GM23338 (cell line): ENCODE measurements at regions not wholly inside any gene's neighbourhood (a gene's known extent, or its start where the extent isn't known, plus 50 kb on each side); places are given as distances from the start of the nearest gene placed in this dataset.

Source experiments
- EZH2 ChIP-seq: fragments of 200-600 bp; sonication (generic); IDR thresholded peaks from one replicate; pipeline ENCODE4 v1.8.0; 2017; ENCODE audit warnings: antibody characterized with exemption, mild to moderate bottlenecking, low read depth; ENCODE audit not compliant: unreplicated experiment
- EZH2phosphoT487 ChIP-seq: fragments of 200-600 bp; sonication (generic); IDR thresholded peaks from one replicate; pipeline ENCODE4 v1.8.1; 2018; ENCODE audit warnings: antibody characterized with exemption; ENCODE audit not compliant: unreplicated experiment
- JUNB ChIP-seq: IDR thresholded peaks from one replicate; pipeline ENCODE4 v1.6.1; 2016; ENCODE audit warnings: antibody characterized with exemption; ENCODE audit not compliant: unreplicated experiment
- NANOG ChIP-seq: IDR thresholded peaks from 2 replicates; pipeline ENCODE4 v1.6.1; 2016; ENCODE audit warnings: antibody characterized with exemption, borderline replicate concordance
- POLR2AphosphoS5 ChIP-seq: IDR thresholded peaks from 2 replicates; pipeline ENCODE4 v1.6.1; 2016; ENCODE audit warnings: antibody characterized with exemption, low read depth
- STAT1 ChIP-seq: IDR thresholded peaks from one replicate; pipeline ENCODE4 v1.6.1; 2016; ENCODE audit warnings: antibody characterized with exemption; ENCODE audit not compliant: unreplicated experiment
- TF ChIP-seq, protein P1 (sequence below), 2 experiments: fragments of 200-600 bp in 1 of 2; sonication (generic) in 1 of 2; conservative IDR thresholded peaks; 2 replicates each; pipeline versions ENCODE4 v1.5.1 to v1.6.1; 2016 to 2017; ENCODE audit warnings: antibody characterized with exemption in 2 of 2, low read depth in 2 of 2, mild to moderate bottlenecking in 2 of 2, moderate library complexity in 1 of 2
- TF ChIP-seq, protein P2 (sequence below): IDR thresholded peaks from 2 replicates; pipeline ENCODE4 v1.6.1; 2016; ENCODE audit warnings: antibody characterized with exemption
- TF ChIP-seq, protein P3 (sequence below): IDR thresholded peaks from one replicate; pipeline ENCODE4 v1.6.1; 2018; ENCODE audit warnings: antibody characterized with exemption; ENCODE audit not compliant: unreplicated experiment

DNA sequence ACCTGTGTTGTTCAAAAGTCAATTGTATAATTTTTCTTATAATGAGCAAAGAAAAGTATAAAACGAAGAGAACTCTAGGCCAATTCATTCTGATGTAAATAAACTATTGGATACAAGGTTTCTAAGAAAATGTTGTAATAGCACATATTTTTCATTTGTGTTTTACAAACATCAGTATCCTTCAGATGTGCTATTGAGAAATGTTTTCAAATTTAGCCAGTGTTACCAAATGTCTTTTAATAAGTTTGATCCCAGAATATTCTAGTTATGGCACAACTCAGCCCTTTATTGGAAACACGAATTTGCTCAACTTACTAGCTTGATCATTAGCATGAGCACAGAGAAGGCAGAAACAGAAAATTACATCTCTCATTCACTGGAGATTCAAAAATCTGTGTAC, 319.3 kb downstream of the IL15 start:
- TF ChIP-seq EZH2 = no peak
- TF ChIP-seq, protein P1, sequence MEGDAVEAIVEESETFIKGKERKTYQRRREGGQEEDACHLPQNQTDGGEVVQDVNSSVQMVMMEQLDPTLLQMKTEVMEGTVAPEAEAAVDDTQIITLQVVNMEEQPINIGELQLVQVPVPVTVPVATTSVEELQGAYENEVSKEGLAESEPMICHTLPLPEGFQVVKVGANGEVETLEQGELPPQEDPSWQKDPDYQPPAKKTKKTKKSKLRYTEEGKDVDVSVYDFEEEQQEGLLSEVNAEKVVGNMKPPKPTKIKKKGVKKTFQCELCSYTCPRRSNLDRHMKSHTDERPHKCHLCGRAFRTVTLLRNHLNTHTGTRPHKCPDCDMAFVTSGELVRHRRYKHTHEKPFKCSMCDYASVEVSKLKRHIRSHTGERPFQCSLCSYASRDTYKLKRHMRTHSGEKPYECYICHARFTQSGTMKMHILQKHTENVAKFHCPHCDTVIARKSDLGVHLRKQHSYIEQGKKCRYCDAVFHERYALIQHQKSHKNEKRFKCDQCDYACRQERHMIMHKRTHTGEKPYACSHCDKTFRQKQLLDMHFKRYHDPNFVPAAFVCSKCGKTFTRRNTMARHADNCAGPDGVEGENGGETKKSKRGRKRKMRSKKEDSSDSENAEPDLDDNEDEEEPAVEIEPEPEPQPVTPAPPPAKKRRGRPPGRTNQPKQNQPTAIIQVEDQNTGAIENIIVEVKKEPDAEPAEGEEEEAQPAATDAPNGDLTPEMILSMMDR (conservative IDR thresholded peaks at IDR 0.05; ENCODE audit: low read depth in 2 of 2) = no peak
- TF ChIP-seq, protein P2, sequence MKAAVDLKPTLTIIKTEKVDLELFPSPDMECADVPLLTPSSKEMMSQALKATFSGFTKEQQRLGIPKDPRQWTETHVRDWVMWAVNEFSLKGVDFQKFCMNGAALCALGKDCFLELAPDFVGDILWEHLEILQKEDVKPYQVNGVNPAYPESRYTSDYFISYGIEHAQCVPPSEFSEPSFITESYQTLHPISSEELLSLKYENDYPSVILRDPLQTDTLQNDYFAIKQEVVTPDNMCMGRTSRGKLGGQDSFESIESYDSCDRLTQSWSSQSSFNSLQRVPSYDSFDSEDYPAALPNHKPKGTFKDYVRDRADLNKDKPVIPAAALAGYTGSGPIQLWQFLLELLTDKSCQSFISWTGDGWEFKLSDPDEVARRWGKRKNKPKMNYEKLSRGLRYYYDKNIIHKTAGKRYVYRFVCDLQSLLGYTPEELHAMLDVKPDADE = no peak
- TF ChIP-seq, protein P3, sequence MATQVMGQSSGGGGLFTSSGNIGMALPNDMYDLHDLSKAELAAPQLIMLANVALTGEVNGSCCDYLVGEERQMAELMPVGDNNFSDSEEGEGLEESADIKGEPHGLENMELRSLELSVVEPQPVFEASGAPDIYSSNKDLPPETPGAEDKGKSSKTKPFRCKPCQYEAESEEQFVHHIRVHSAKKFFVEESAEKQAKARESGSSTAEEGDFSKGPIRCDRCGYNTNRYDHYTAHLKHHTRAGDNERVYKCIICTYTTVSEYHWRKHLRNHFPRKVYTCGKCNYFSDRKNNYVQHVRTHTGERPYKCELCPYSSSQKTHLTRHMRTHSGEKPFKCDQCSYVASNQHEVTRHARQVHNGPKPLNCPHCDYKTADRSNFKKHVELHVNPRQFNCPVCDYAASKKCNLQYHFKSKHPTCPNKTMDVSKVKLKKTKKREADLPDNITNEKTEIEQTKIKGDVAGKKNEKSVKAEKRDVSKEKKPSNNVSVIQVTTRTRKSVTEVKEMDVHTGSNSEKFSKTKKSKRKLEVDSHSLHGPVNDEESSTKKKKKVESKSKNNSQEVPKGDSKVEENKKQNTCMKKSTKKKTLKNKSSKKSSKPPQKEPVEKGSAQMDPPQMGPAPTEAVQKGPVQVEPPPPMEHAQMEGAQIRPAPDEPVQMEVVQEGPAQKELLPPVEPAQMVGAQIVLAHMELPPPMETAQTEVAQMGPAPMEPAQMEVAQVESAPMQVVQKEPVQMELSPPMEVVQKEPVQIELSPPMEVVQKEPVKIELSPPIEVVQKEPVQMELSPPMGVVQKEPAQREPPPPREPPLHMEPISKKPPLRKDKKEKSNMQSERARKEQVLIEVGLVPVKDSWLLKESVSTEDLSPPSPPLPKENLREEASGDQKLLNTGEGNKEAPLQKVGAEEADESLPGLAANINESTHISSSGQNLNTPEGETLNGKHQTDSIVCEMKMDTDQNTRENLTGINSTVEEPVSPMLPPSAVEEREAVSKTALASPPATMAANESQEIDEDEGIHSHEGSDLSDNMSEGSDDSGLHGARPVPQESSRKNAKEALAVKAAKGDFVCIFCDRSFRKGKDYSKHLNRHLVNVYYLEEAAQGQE = no peak
- TF ChIP-seq JUNB = no peak
- TF ChIP-seq POLR2AphosphoS5 = no peak
- TF ChIP-seq NANOG = no peak
- no peak for TF ChIP-seq STAT1
- no peak for TF ChIP-seq EZH2phosphoT487
